GM12874 (cell line): ENCODE measurements at regions not wholly inside any gene's neighbourhood (a gene's known extent, or its start where the extent isn't known, plus 50 kb on each side); places are given as distances from the start of the nearest gene placed in this dataset.

ENCODE experiments used
- CTCF ChIP-seq: IDR thresholded peaks from 2 replicates; pipeline ENCODE4 v1.5.1; 2011; ENCODE audit warnings: low read depth, mild to moderate bottlenecking, control low read depth, low read length, moderate library complexity; ENCODE audit not compliant: insufficient read depth

GRCh38 chr14:104440297-104440956 is 139.1 kb upstream of the C14orf180 start:
- TF ChIP-seq CTCF, result no peak

- no peak for TF ChIP-seq CTCF
These were observed 138.1 kb upstream of the C14orf180 start for GRCh38 chr14:104441275-104442106.

GRCh38 chr14:104442107-104442551 is 137.4 kb upstream of the C14orf180 start:
- TF ChIP-seq CTCF, result no peak

- TF ChIP-seq CTCF, result no peak
These were observed 136.8 kb upstream of the C14orf180 start for GRCh38 chr14:104442631-104443390.

- TF ChIP-seq CTCF, result no peak
These were observed 136.0 kb upstream of the C14orf180 start for GRCh38 chr14:104443391-104444158.

GRCh38 chr14:104444159-104445030 is 135.2 kb upstream of the C14orf180 start:
- no peak for TF ChIP-seq CTCF
